NOMO-1 (cell line): ENCODE measurements at regions not wholly inside any gene's neighbourhood (a gene's known extent, or its start where the extent isn't known, plus 50 kb on each side); places are given as distances from the start of the nearest gene placed in this dataset.
"Not testable (repeated sequence)": the region's sequence is repeated elsewhere in the genome, so short reads cannot be mapped to it uniquely, and the experiment has no call there.

Experiments
- DNase-seq, 2 experiments: peaks; one replicate each; lab custom pipeline; 2025; ENCODE audit not compliant: unreplicated experiment in 2 of 2; lab: John Stamatoyannopoulos, UW

- no peak for DNase-seq
Observed at GRCh38 chr17:43316522-43317142, 82.2 kb upstream of the ARL4D start.

GRCh38 chr17:43315858-43316521 is 82.2 kb upstream of the RNU2-1 start:
- no peak for DNase-seq

DNA sequence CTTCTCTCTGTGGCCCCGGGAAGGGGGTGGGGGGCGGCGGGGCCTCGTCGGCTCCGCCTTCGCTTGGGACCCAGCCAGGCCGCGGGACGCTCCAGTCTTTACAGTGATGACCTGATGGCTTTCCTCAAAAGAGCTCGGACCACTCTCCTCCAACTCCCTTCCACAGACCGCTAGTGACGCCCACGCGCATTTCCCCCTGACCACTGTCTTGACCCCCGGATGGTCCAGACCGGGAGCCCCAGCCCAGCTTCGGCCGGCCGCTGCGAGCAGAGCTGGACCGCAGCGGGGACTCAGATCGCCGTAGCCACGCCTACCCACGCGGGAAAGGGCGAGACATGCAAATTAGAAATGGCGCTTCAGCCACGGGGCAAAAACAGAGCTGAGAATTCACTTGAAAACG is 81.6 kb upstream of the RNU2-1 start:
- DNase-seq: no peak

GRCh38 chr17:43314611-43315011 is 80.8 kb upstream of the RNU2-1 start:
- DNase-seq: no peak

GRCh38 chr17:43312011-43312410 is 78.2 kb upstream of the RNU2-1 start:
- DNase-seq: no peak

- DNase-seq: no peak
Observed at GRCh38 chr17:43309505-43310332, 75.9 kb upstream of the RNU2-1 start.

- DNase-seq: no peak
Observed at GRCh38 chr17:43308999-43309398, 75.2 kb upstream of the RNU2-1 start.

DNA sequence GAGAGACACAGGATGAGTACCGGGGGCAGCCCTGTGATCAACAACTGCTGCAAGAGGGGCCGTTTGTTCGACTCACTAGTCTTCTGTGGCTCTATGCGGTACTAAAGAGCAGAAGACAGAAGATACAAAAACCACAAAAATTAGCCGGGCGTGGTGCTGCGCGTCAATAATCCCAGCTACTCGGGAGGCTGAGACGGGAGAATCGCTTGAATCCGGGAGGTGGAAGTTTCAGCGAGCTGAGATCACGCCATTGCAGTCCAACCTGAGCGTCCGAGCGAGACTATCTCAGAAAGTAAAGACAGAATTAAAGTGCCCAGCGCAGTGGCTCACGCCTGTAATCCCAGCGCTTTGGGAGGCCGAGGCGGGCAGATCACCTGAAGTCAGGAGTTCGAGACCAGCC is 71.0 kb upstream of the RNU2-1 start:
- DNase-seq: not testable (repeated sequence)

GRCh38 chr17:43303049-43303448 is 69.3 kb upstream of the RNU2-1 start:
- DNase-seq: not testable (repeated sequence)

GRCh38 chr17:43299300-43300076 is 65.7 kb upstream of the RNU2-1 start:
- DNase-seq: not testable (repeated sequence)

DNA sequence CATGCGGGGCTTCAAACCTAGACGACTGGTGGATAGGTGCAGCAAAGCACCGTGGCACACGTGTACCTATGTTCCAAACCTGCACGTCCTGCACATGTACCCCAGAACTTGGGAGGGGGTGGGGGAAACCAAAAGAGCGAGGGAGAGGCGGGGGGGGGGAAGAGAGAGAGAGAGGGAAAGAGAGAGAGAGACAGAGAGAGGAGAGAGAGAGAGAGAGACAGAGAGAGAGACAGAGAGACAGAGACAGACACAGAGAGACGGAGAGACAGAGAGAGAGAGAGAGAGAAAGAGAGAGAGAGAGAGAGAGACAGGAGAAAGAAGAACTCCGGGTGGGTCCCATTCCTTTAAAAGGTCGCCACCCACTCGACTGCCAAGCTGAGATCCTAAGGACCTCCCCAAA is 55.9 kb upstream of the RNU2-1 start:
- not testable (repeated sequence) for DNase-seq

GRCh38 chr17:43283606-43284005 is 49.8 kb upstream of the RNU2-1 start:
- DNase-seq: not testable (repeated sequence)
